AG08396 (cell line): ENCODE measurements at regions not wholly inside any gene's neighbourhood (a gene's known extent, or its start where the extent isn't known, plus 50 kb on each side); places are given as distances from the start of the nearest gene placed in this dataset.
A peak's percentile ranks its signal among the peaks of the same experiment; 100 is the strongest.
"Not testable (repeated sequence)": the region's sequence is repeated elsewhere in the genome, so short reads cannot be mapped to it uniquely, and the experiment has no call there.

ENCODE experiments used
- DNase-seq: peaks from one replicate; pipeline ENCODE4 v3.0.0; 2012; ENCODE audit warnings: low spot score, mixed read lengths

- DNase-seq, result no peak
These were observed 112.5 kb upstream of the SPAG17 start for GRCh38 chr1:118297521-118297920.

DNA sequence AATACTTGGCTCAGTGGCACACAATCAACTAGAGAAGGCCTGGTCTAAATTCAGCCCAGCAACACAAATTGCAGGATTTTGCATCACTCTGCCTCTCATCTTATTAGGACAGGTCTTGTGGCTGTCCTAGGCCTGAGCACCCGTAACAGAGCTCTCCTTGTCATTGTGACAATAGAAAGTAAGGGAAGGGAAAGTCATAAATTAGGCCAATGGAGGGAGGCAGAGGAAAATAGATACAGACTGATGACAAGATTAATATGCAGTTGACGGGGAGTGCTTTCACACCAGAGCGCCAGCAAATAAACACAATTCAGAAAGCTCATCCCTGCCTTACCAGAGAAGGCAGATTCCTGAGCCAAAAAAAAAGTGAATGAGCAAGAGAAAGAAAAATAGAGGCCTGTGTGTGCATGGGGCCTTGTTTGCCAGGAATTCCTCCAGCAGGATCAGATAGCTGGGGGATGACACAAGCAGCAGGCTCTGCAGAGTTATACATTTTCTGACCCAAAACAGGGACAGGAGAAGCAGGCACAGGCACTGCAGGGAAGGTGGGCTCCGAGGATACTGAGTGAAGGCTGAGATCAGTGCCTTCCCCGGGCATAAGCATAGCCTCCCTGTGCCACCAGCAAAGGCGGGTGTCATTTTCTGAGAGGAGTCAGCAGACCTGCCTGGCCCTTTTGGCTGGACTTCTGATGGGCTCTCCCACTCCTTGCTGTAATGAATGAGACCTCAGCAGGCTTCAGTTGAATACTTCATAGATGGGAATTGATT lies 110.0 kb upstream of the SPAG17 start:
- no peak for DNase-seq

- no peak for DNase-seq
These were observed 106.6 kb upstream of the SPAG17 start for GRCh38 chr1:118291661-118292060.

GRCh38 chr1:118290571-118290970 lies 105.5 kb upstream of the SPAG17 start:
- DNase-seq, result no peak

DNA sequence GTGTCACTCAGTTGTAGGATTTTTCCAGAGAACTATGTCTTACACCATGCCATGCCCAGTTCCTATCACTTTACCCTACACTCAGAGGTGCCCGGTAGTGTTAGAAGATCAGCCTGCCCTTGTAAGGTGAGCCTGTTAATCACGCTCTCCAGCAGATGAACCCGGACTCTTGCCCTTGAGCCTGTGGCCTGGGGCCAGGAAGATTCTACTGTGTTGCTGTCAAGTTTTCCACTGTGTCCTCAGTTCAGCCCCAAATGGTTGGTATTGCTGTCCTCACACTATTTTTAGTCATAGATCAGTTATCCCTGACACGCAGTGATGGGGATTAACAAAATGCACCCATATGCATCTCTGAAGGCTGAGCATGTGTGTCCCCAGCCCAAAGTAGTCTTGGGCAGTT lies 105.0 kb upstream of the SPAG17 start:
- DNase-seq, result no peak

DNA sequence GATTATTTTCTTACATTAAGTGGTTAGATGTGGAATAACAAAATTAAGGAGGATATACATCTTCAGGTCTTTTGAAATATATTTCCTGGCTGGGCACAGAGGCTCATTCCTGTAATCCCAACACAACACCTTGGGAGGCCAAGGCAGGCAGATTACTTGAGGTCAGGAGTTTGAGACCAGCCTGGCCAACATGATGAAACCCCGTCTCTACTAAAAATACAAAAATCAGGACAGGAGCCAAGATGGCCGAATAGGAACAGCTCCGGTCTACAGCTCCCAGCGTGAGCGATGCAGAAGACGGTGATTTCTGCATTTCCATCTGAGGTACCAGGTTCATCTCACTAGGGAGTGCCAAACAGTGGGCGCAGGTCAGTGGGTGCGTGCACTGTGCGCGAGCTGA lies 95.6 kb upstream of the SPAG17 start:
- DNase-seq, result not testable (repeated sequence)

DNA sequence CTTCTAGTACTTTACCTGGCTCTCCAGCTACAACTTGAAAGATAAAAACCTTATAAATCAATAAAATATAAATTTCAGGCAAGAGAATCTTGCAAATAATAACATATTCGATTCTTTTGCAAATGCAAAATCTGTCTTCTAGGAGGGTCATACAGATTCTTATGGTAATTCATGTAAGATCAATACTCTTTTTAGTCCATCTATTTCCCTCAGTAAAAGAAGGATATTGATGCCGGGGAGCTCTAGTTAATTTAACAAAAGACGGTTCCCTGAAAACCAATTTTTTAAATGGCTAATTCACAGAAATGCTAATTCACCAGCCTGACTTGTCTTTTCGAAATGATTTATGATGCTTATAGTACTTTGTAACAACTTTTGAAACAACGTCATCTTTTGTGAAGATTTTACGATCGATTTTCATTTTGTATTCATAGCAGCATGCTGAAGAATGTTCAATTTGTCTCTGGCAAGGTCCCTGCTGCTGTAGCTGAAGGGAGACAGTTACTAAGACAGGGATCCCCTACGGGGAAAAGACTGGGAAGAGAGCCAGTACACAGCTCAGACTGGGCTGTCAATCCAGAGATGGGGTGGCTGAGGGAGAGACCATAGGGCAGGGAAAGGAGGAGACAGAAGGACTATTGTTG lies 90.6 kb upstream of the SPAG17 start:
- DNase-seq, result no peak

DNA sequence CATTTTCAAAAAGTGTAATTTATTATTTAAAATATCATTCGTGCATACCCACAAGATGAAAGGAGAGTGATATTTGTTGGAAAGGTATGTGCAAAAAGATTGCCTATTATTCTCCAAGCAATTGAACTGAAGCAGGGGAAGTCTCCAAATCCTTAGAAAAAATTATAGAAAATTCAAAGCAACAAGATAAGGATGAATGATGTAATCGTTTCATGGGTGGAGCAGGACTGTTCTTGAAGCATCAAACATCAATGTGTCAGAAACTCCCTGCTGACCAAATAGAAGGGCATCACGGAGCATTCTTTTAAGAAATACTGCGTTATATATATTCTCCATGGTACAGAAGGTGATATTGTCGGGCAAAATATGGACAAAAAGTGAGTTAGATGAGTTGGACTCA lies 87.9 kb upstream of the SPAG17 start:
- no peak for DNase-seq

- no peak for DNase-seq
These were observed 86.9 kb upstream of the SPAG17 start for GRCh38 chr1:118271883-118272282.

DNA sequence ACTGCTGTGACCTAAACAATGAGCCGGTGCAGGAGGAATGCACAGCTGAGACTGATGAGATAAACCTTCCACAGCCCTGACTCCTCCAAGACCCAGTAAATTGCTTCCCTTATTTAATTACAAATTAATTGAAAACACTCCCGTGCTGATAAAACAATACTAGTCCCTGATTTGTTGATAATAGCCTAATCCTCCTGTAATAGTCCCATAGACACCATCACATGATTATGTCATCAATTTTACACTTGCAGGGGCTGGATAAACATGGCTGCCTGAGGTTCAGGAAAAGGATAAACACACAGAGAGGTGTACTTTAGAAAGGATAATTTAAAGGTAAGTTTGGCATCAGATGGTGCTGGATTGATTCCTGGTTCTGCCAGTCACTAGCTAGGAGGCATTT lies 84.6 kb upstream of the SPAG17 start:
- no peak for DNase-seq

GRCh38 chr1:118266436-118266835 lies 81.4 kb upstream of the SPAG17 start:
- DNase-seq, result no peak

- DNase-seq, result no peak
These were observed 79.3 kb upstream of the SPAG17 start for GRCh38 chr1:118264343-118264742.

GRCh38 chr1:118262865-118263264 lies 77.8 kb upstream of the SPAG17 start:
- no peak for DNase-seq

- DNase-seq, result no peak
These were observed 73.9 kb upstream of the SPAG17 start for GRCh38 chr1:118258975-118259374.

- no peak for DNase-seq
These were observed 72.9 kb upstream of the SPAG17 start for GRCh38 chr1:118257946-118258345.

DNA sequence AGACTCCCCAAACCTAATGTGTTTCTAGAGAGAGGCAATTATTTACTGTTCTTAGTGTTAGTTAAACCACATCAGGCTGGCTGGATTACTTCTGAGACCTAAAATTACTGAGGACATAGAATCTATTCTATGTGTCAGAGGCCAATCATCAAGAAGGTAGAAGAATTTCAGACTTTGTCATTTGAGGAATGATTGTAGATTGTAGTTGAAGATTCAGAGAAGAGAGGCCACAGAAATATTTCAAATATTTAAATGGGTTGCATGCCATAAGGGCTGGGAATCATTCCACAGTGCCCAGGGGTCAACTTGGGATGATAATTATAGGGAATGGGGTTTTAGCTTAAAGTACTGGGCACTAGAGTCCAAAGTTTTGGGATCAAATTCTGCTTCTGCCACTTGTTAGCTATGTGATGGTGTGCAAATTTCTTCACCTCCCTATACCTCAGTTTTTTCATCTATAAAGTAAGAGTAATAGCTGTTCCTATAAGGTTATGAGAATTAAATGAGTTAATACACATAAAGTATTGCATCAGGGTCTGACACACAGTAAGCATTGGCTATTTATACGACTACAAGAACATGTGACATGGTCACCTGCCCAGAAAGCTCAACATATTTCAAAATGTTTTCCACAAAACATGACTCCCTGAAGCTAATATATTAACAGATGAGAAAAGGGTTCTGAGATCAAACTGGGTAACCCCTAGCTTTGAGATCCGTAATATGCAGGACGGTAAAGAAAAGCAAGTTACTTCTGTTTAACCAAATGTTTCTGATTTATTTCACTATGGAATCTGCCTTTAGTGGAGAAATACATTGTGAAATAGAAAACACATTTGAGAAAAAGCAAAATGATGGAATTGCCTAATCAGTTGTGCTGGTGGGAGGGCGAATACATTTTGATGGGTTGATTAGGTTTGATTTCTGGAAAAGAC lies 69.7 kb upstream of the SPAG17 start:
- DNase-seq, result no peak

- DNase-seq, result no peak
These were observed 69.0 kb upstream of the SPAG17 start for GRCh38 chr1:118254001-118254400.

DNA sequence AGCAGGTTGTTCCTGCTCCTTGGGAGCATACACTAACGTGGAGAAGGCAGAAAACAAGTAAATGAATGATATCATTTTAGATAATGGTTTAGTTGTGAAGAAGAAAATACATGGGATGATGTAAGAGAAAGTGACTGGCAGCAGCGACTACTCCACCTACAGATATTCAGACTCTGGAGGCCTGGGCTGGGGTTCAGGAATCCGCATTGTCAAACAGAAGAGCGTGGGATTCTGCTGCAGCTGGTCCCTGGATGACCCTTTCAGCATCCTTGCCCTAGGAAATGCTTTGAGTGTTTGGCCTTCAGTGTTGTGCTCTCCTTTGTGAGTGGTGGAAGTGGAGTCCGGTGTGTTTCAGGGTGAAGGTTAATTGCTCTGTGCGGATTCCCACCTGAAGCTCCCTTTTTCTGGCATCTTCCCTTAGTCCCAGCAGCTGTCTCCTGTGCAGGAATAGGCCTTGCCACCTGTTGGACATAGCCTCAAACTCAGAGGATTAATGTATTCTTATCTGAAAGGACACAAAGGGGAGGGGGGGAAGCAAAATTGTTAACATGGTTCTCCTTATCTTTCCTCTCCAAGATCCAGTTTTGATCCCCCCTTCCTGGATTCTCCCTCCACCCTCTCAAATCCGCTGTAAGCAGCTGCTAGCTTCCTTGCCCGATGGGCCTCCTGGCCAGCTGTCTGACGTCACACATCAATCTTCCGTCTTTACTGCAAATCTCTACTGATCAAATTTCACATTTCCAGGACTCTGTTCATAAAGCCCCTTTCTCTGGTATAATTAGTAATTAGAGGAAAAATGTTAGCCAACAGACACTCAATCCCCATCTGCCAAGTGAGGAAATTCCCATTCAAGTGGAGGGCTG lies 68.3 kb upstream of the SPAG17 start:
- no peak for DNase-seq

- DNase-seq, result no peak
These were observed 67.6 kb upstream of the SPAG17 start for GRCh38 chr1:118252624-118253023.

GRCh38 chr1:118250232-118250631 lies 65.2 kb upstream of the SPAG17 start:
- no peak for DNase-seq

- no peak for DNase-seq
These were observed 64.6 kb upstream of the SPAG17 start for GRCh38 chr1:118249641-118250040.

GRCh38 chr1:118247593-118247992 lies 62.6 kb upstream of the SPAG17 start:
- DNase-seq, result peak; percentile 26
